ENCODE measurements at regions not wholly inside any gene's neighbourhood (a gene's known extent, or its start where the extent isn't known, plus 50 kb on each side); places are given as distances from the start of the nearest gene placed in this dataset.
"Not testable (repeated sequence)": the region's sequence is repeated elsewhere in the genome, so short reads cannot be mapped to it uniquely, and the experiment has no call there.

- ATAC-seq = peak; percentile 93
- DNase-seq = peak; percentile 36 to 67
- intact Hi-C loops (cut with DNase I, micrococcal nuclease) = no loop called here
These were observed 336.9 kb upstream of the NPSR1 start for GRCh38 chr7:34320926-34321661.

- DNase-seq (no peak), ATAC-seq (no peak)
- intact Hi-C loops (cut with DNase I, micrococcal nuclease) = no loop called here
These were observed 335.2 kb upstream of the NPSR1 start for GRCh38 chr7:34322841-34323240.

GRCh38 chr7:34327681-34328080, 330.3 kb upstream of the NPSR1 start:
- intact Hi-C loops (cut with DNase I, micrococcal nuclease) = no loop called here
- DNase-seq = no peak
- ATAC-seq = no peak

GRCh38 chr7:34330308-34330707, 327.7 kb upstream of the NPSR1 start:
- intact Hi-C loops (cut with DNase I, micrococcal nuclease) = no loop called here
- DNase-seq = no peak
- no peak for ATAC-seq

GRCh38 chr7:34331102-34331501, 326.9 kb upstream of the NPSR1 start:
- DNase-seq = no peak
- intact Hi-C loops (cut with DNase I, micrococcal nuclease) = no loop called here
- no peak for ATAC-seq

GRCh38 chr7:34332006-34332405, 326.0 kb upstream of the NPSR1 start:
- ATAC-seq (no peak), DNase-seq (no peak)
- intact Hi-C loops (cut with DNase I, micrococcal nuclease) = no loop called here

- DNase-seq = no peak
- intact Hi-C loops (cut with DNase I, micrococcal nuclease) = no loop called here
- ATAC-seq = no peak
These were observed 324.8 kb upstream of the NPSR1 start for GRCh38 chr7:34333184-34333583.

- intact Hi-C loops (cut with DNase I, micrococcal nuclease) = no loop called here
- ATAC-seq (no peak), DNase-seq (no peak)
These were observed 324.1 kb upstream of the NPSR1 start for GRCh38 chr7:34333925-34334324.

GRCh38 chr7:34337163-34337562, 320.9 kb upstream of the NPSR1 start:
- intact Hi-C loops (cut with DNase I, micrococcal nuclease) = no loop called here
- ATAC-seq (no peak), DNase-seq (no peak)

GRCh38 chr7:34338961-34339526, 319.0 kb upstream of the NPSR1 start:
- intact Hi-C loops (cut with DNase I, micrococcal nuclease) = no loop called here
- DNase-seq (no peak), ATAC-seq (no peak)

- ATAC-seq (no peak), DNase-seq (no peak)
- intact Hi-C loops (cut with DNase I, micrococcal nuclease) = no loop called here
These were observed 316.7 kb upstream of the NPSR1 start for GRCh38 chr7:34341326-34341725.

- DNase-seq (no peak), ATAC-seq (no peak)
- intact Hi-C loops (cut with DNase I, micrococcal nuclease) = no loop called here
These were observed 315.6 kb upstream of the NPSR1 start for GRCh38 chr7:34342387-34342786.

- intact Hi-C loops (cut with DNase I, micrococcal nuclease) = no loop called here
- DNase-seq = no peak
- no peak for ATAC-seq
These were observed 314.4 kb upstream of the NPSR1 start for GRCh38 chr7:34343667-34344066.

- ATAC-seq (no peak), DNase-seq (no peak)
- intact Hi-C loops (cut with DNase I, micrococcal nuclease) = no loop called here
These were observed 304.0 kb upstream of the NPSR1 start for GRCh38 chr7:34354011-34354410.

GRCh38 chr7:34354899-34355298, 303.1 kb upstream of the NPSR1 start:
- intact Hi-C loops (cut with DNase I, micrococcal nuclease) = no loop called here
- no peak for ATAC-seq
- DNase-seq = no peak

- DNase-seq (no peak), ATAC-seq (no peak)
- intact Hi-C loops (cut with DNase I, micrococcal nuclease) = no loop called here
These were observed 300.9 kb upstream of the NPSR1 start for GRCh38 chr7:34357068-34357467.

GRCh38 chr7:34357946-34358345, 300.1 kb upstream of the NPSR1 start:
- intact Hi-C loops (cut with DNase I, micrococcal nuclease) = no loop called here
- ATAC-seq = no peak
- no peak for DNase-seq

GRCh38 chr7:34358578-34358977, 299.4 kb upstream of the NPSR1 start:
- DNase-seq; intact Hi-C loops (cut with DNase I, micrococcal nuclease); ATAC-seq: not testable (repeated sequence)

GRCh38 chr7:34361663-34362250, 296.3 kb upstream of the NPSR1 start:
- no peak for DNase-seq
- ATAC-seq = no peak
- intact Hi-C loops (cut with DNase I, micrococcal nuclease) = no loop called here

- intact Hi-C loops (cut with DNase I, micrococcal nuclease) = no loop called here
- ATAC-seq = no peak
- DNase-seq = no peak
These were observed 295.4 kb upstream of the NPSR1 start for GRCh38 chr7:34362621-34363020.

- intact Hi-C loops (cut with DNase I, micrococcal nuclease) = no loop called here
- ATAC-seq = no peak
- DNase-seq = no peak
These were observed 293.9 kb upstream of the NPSR1 start for GRCh38 chr7:34364130-34364529.

All from left colon (tissue), 2 donors.